Peyer's patch (tissue), 4 donors: ENCODE measurements at regions not wholly inside any gene's neighbourhood (a gene's known extent, or its start where the extent isn't known, plus 50 kb on each side); places are given as distances from the start of the nearest gene placed in this dataset.

Experiments used
- DNase-seq, 3 donors: peaks; one replicate each; pipeline ENCODE4 v3.0.0-alpha.2; 2017 to 2019
- H3K27ac ChIP-seq, 4 donors: fragments of 200-600 bp; sonication (generic); one replicate each; pipeline ENCODE4 v1.5.1; 2016 to 2019
- H3K27me3 ChIP-seq, 2 donors: fragments of 200-600 bp; sonication (generic); one replicate each; pipeline ENCODE4 v1.5.1; 2019
- H3K36me3 ChIP-seq, 3 donors: fragments of 200-600 bp; sonication (generic); one replicate each; pipeline ENCODE4 v1.5.1; 2016 to 2019
- H3K4me1 ChIP-seq, 4 donors: fragments of 200-600 bp; sonication (generic); one replicate each; pipeline ENCODE4 v1.5.1; 2016 to 2019
- H3K4me3 ChIP-seq, 4 donors: fragments of 200-600 bp; sonication (generic); 1 replicate in 3 of 4; 2 replicates in 1 of 4; pipeline ENCODE4 v1.5.1; 2016 to 2019; ENCODE audit warnings: mild to moderate bottlenecking in 1 of 4
- H3K9me3 ChIP-seq, 4 donors: fragments of 200-600 bp; sonication (generic); one replicate each; pipeline ENCODE4 v1.5.1; 2016 to 2019; ENCODE audit warnings: mild to moderate bottlenecking in 1 of 4
- CTCF ChIP-seq, 6 experiments: fragments of 450-650 bp in 4 of 6; fragments of 200-600 bp in 2 of 6; sonication (generic) in 1 of 6; IDR thresholded peaks; one replicate each; pipeline ENCODE4 v1.5.1; 2017 to 2019; ENCODE audit warnings: antibody characterized with exemption in 6 of 6, mild to moderate bottlenecking in 3 of 6, moderate library complexity in 1 of 6
- POLR2A ChIP-seq, 2 donors: fragments of 450-650 bp; IDR thresholded peaks; one replicate each; pipeline ENCODE4 v1.5.1; 2017; ENCODE audit warnings: antibody characterized with exemption in 2 of 2, mild to moderate bottlenecking in 2 of 2, moderate library complexity in 2 of 2

GRCh38 chr16:61195006-61195405 lies 841.2 kb downstream of the CDH8 start:
- no peak for DNase-seq
- no peaks in the 10 kb centered on the region for H3K9me3 ChIP-seq
- H3K4me1 ChIP-seq: no peaks in the 10 kb centered on the region
- H3K27me3 ChIP-seq: no peaks in the 10 kb centered on the region
- H3K27ac ChIP-seq: no peak overlapping the region
- no peaks in the 10 kb centered on the region for H3K36me3 ChIP-seq
- TF ChIP-seq POLR2A (IDR thresholded peaks at IDR 0.05): no peak
- no peak for TF ChIP-seq CTCF (IDR thresholded peaks at IDR 0.05)
- no peak overlapping the region for H3K4me3 ChIP-seq

GRCh38 chr16:61194573-61194972 lies 841.7 kb downstream of the CDH8 start:
- no peak overlapping the region for H3K4me3 ChIP-seq
- H3K4me1 ChIP-seq: no peaks in the 10 kb centered on the region
- DNase-seq: no peak
- TF ChIP-seq POLR2A (IDR thresholded peaks at IDR 0.05) (no peak), CTCF (IDR thresholded peaks at IDR 0.05) (no peak)
- H3K36me3 ChIP-seq: no peaks in the 10 kb centered on the region
- H3K27ac ChIP-seq: no peak overlapping the region
- H3K9me3 ChIP-seq: no peaks in the 10 kb centered on the region
- H3K27me3 ChIP-seq: no peaks in the 10 kb centered on the region

GRCh38 chr16:61182391-61182790 lies 853.8 kb downstream of the CDH8 start:
- H3K4me1 ChIP-seq: no peaks in the 10 kb centered on the region
- H3K36me3 ChIP-seq: no peaks in the 10 kb centered on the region
- TF ChIP-seq POLR2A (IDR thresholded peaks at IDR 0.05) (no peak), CTCF (IDR thresholded peaks at IDR 0.05) (no peak)
- H3K4me3 ChIP-seq: no peak overlapping the region
- no peak for DNase-seq
- no peaks in the 10 kb centered on the region for H3K9me3 ChIP-seq
- H3K27ac ChIP-seq: no peak overlapping the region
- no peaks in the 10 kb centered on the region for H3K27me3 ChIP-seq

- no peak for TF ChIP-seq CTCF (IDR thresholded peaks at IDR 0.05)
- no peak for TF ChIP-seq POLR2A (IDR thresholded peaks at IDR 0.05)
- H3K27me3 ChIP-seq: no peaks in the 10 kb centered on the region
- H3K9me3 ChIP-seq: no peaks in the 10 kb centered on the region
- H3K4me1 ChIP-seq: no peaks in the 10 kb centered on the region
- no peak overlapping the region for H3K27ac ChIP-seq
- H3K36me3 ChIP-seq: no peaks in the 10 kb centered on the region
- no peak for DNase-seq
- H3K4me3 ChIP-seq: no peak overlapping the region
Observed at GRCh38 chr16:61181982-61182381, 854.3 kb downstream of the CDH8 start.

GRCh38 chr16:61179561-61179960 lies 856.7 kb downstream of the CDH8 start:
- Histone ChIP-seq H3K27ac (no peak overlapping the region), H3K4me1 (no peaks in the 10 kb centered on the region), H3K4me3 (no peak overlapping the region), H3K27me3 (no peaks in the 10 kb centered on the region), H3K9me3 (no peaks in the 10 kb centered on the region), H3K36me3 (no peaks in the 10 kb centered on the region)
- no peak for DNase-seq
- no peak for TF ChIP-seq CTCF (IDR thresholded peaks at IDR 0.05)
- TF ChIP-seq POLR2A (IDR thresholded peaks at IDR 0.05): no peak

- Histone ChIP-seq H3K36me3 (no peaks in the 10 kb centered on the region), H3K9me3 (peaks cover 0 to 4% (median 0%) of the 10 kb centered on the region in 4 donors), H3K27ac (no peak overlapping the region), H3K4me3 (no peak overlapping the region), H3K4me1 (no peaks in the 10 kb centered on the region), H3K27me3 (no peaks in the 10 kb centered on the region)
- DNase-seq: no peak
- TF ChIP-seq POLR2A (IDR thresholded peaks at IDR 0.05): no peak
- TF ChIP-seq CTCF (IDR thresholded peaks at IDR 0.05): no peak
Observed at GRCh38 chr16:61165797-61166196, 870.4 kb downstream of the CDH8 start.
